ENCODE measurements at regions not wholly inside any gene's neighbourhood (a gene's known extent, or its start where the extent isn't known, plus 50 kb on each side); places are given as distances from the start of the nearest gene placed in this dataset.

GRCh38 chr11:41861838-41862237 lies 402.4 kb upstream of the LRRC4C start:
- H3K9me3 Mint-ChIP-seq, result peaks cover 15% of the 10 kb centered on the region
- no peak overlapping the region for H3K4me3 Mint-ChIP-seq
- H3K27me3 Mint-ChIP-seq, result no peaks in the 10 kb centered on the region
- ATAC-seq (replicated peaks), result no peak
- H3K36me3 Mint-ChIP-seq (ENCODE audit: low read depth), result no peaks in the 10 kb centered on the region
- H3K4me1 Mint-ChIP-seq, result no peaks in the 10 kb centered on the region
- H3K27ac Mint-ChIP-seq, result no peak overlapping the region

- Mint-ChIP-seq H3K9me3 (peaks cover 5% of the 10 kb centered on the region), H3K36me3 (ENCODE audit: low read depth) (no peaks in the 10 kb centered on the region), H3K27me3 (no peaks in the 10 kb centered on the region), H3K27ac (no peak overlapping the region), H3K4me3 (no peak overlapping the region), H3K4me1 (no peaks in the 10 kb centered on the region)
- ATAC-seq (replicated peaks), result no peak
Observed at GRCh38 chr11:41866525-41866924, 407.1 kb upstream of the LRRC4C start.

GRCh38 chr11:41868606-41869005 lies 409.2 kb upstream of the LRRC4C start:
- H3K9me3 Mint-ChIP-seq, result peaks cover 16% of the 10 kb centered on the region

GRCh38 chr11:41872426-41872825 lies 413.0 kb upstream of the LRRC4C start:
- no peaks in the 10 kb centered on the region for H3K27me3 Mint-ChIP-seq
- peaks cover 25% of the 10 kb centered on the region for H3K9me3 Mint-ChIP-seq
- H3K4me3 Mint-ChIP-seq, result no peak overlapping the region
- H3K27ac Mint-ChIP-seq, result no peak overlapping the region
- ATAC-seq (replicated peaks), result no peak
- no peaks in the 10 kb centered on the region for H3K36me3 Mint-ChIP-seq (ENCODE audit: low read depth)
- H3K4me1 Mint-ChIP-seq, result no peaks in the 10 kb centered on the region

More at GRCh38 chr11:41868606-41869005, 409.2 kb upstream of the LRRC4C start:
- no peaks in the 10 kb centered on the region for H3K27me3 Mint-ChIP-seq
- H3K4me3 Mint-ChIP-seq, result no peak overlapping the region
- H3K27ac Mint-ChIP-seq, result no peak overlapping the region
- H3K4me1 Mint-ChIP-seq, result no peaks in the 10 kb centered on the region
- no peak for ATAC-seq (replicated peaks)
- H3K36me3 Mint-ChIP-seq (ENCODE audit: low read depth), result no peaks in the 10 kb centered on the region

- no peaks in the 10 kb centered on the region for H3K27me3 Mint-ChIP-seq
- H3K36me3 Mint-ChIP-seq (ENCODE audit: low read depth), result no peaks in the 10 kb centered on the region
- no peak for ATAC-seq (replicated peaks)
- no peaks in the 10 kb centered on the region for H3K4me1 Mint-ChIP-seq
- no peak overlapping the region for H3K27ac Mint-ChIP-seq
- no peak overlapping the region for H3K4me3 Mint-ChIP-seq
- peaks cover 28% of the 10 kb centered on the region for H3K9me3 Mint-ChIP-seq
Observed at GRCh38 chr11:41872870-41873269, 413.4 kb upstream of the LRRC4C start.

GRCh38 chr11:41878095-41878494 lies 418.6 kb upstream of the LRRC4C start:
- Mint-ChIP-seq H3K27ac (no peak overlapping the region), H3K4me3 (no peak overlapping the region), H3K27me3 (no peaks in the 10 kb centered on the region), H3K9me3 (peaks cover 29% of the 10 kb centered on the region), H3K4me1 (no peaks in the 10 kb centered on the region), H3K36me3 (ENCODE audit: low read depth) (no peaks in the 10 kb centered on the region)
- no peak for ATAC-seq (replicated peaks)

- H3K9me3 Mint-ChIP-seq, result peaks cover 26% of the 10 kb centered on the region
- no peak overlapping the region for H3K4me3 Mint-ChIP-seq
- no peak for ATAC-seq (replicated peaks)
- no peaks in the 10 kb centered on the region for H3K36me3 Mint-ChIP-seq (ENCODE audit: low read depth)
- H3K4me1 Mint-ChIP-seq, result no peaks in the 10 kb centered on the region
- no peak overlapping the region for H3K27ac Mint-ChIP-seq
- no peaks in the 10 kb centered on the region for H3K27me3 Mint-ChIP-seq
Observed at GRCh38 chr11:41879214-41879613, 419.8 kb upstream of the LRRC4C start.

GRCh38 chr11:41895081-41895480 lies 435.6 kb upstream of the LRRC4C start:
- Mint-ChIP-seq H3K27me3 (no peaks in the 10 kb centered on the region), H3K9me3 (peaks cover 4% of the 10 kb centered on the region), H3K4me3 (no peak overlapping the region), H3K27ac (no peak overlapping the region), H3K36me3 (ENCODE audit: low read depth) (no peaks in the 10 kb centered on the region), H3K4me1 (no peaks in the 10 kb centered on the region)
- no peak for ATAC-seq (replicated peaks)

- no peak for ATAC-seq (replicated peaks)
- H3K4me3 Mint-ChIP-seq, result no peak overlapping the region
- no peaks in the 10 kb centered on the region for H3K4me1 Mint-ChIP-seq
- no peaks in the 10 kb centered on the region for H3K27me3 Mint-ChIP-seq
- no peak overlapping the region for H3K27ac Mint-ChIP-seq
- H3K9me3 Mint-ChIP-seq, result peaks cover 9% of the 10 kb centered on the region
- no peaks in the 10 kb centered on the region for H3K36me3 Mint-ChIP-seq (ENCODE audit: low read depth)
Observed at GRCh38 chr11:41897991-41898390, 438.5 kb upstream of the LRRC4C start.

- Mint-ChIP-seq H3K27ac (no peak overlapping the region), H3K4me3 (no peak overlapping the region), H3K36me3 (ENCODE audit: low read depth) (no peaks in the 10 kb centered on the region), H3K4me1 (no peaks in the 10 kb centered on the region), H3K27me3 (no peaks in the 10 kb centered on the region), H3K9me3 (peaks cover 32% of the 10 kb centered on the region)
- no peak for ATAC-seq (replicated peaks)
Observed at GRCh38 chr11:41917900-41918299, 458.4 kb upstream of the LRRC4C start.

GRCh38 chr11:41920374-41920773 lies 460.9 kb upstream of the LRRC4C start:
- no peak for ATAC-seq (replicated peaks)
- H3K9me3 Mint-ChIP-seq, result peaks cover 28% of the 10 kb centered on the region
- H3K27me3 Mint-ChIP-seq, result no peaks in the 10 kb centered on the region
- H3K36me3 Mint-ChIP-seq (ENCODE audit: low read depth), result no peaks in the 10 kb centered on the region
- H3K4me1 Mint-ChIP-seq, result no peaks in the 10 kb centered on the region
- no peak overlapping the region for H3K4me3 Mint-ChIP-seq
- no peak overlapping the region for H3K27ac Mint-ChIP-seq

- no peak overlapping the region for H3K4me3 Mint-ChIP-seq
- no peaks in the 10 kb centered on the region for H3K36me3 Mint-ChIP-seq (ENCODE audit: low read depth)
- no peak for ATAC-seq (replicated peaks)
- no peaks in the 10 kb centered on the region for H3K4me1 Mint-ChIP-seq
- no peaks in the 10 kb centered on the region for H3K27me3 Mint-ChIP-seq
- no peak overlapping the region for H3K27ac Mint-ChIP-seq
- peaks cover 32% of the 10 kb centered on the region for H3K9me3 Mint-ChIP-seq
Observed at GRCh38 chr11:41921746-41922390, 462.4 kb upstream of the LRRC4C start.

GRCh38 chr11:41926339-41926738 lies 466.9 kb upstream of the LRRC4C start:
- Mint-ChIP-seq H3K9me3 (peaks cover 20% of the 10 kb centered on the region), H3K27ac (no peak overlapping the region), H3K36me3 (ENCODE audit: low read depth) (no peaks in the 10 kb centered on the region), H3K4me1 (no peaks in the 10 kb centered on the region), H3K4me3 (no peak overlapping the region), H3K27me3 (no peaks in the 10 kb centered on the region)
- no peak for ATAC-seq (replicated peaks)

- no peaks in the 10 kb centered on the region for H3K27me3 Mint-ChIP-seq
Observed at GRCh38 chr11:41935241-41935640, 475.8 kb upstream of the LRRC4C start.

GRCh38 chr11:41935795-41936194 lies 476.3 kb upstream of the LRRC4C start:
- Mint-ChIP-seq H3K27me3 (no peaks in the 10 kb centered on the region), H3K36me3 (ENCODE audit: low read depth) (no peaks in the 10 kb centered on the region), H3K9me3 (peaks cover 25% of the 10 kb centered on the region), H3K4me3 (no peak overlapping the region), H3K27ac (no peak overlapping the region), H3K4me1 (no peaks in the 10 kb centered on the region)
- no peak for ATAC-seq (replicated peaks)

More at GRCh38 chr11:41935241-41935640, 475.8 kb upstream of the LRRC4C start:
- Mint-ChIP-seq H3K36me3 (ENCODE audit: low read depth) (no peaks in the 10 kb centered on the region), H3K4me1 (no peaks in the 10 kb centered on the region), H3K4me3 (no peak overlapping the region), H3K9me3 (peaks cover 28% of the 10 kb centered on the region), H3K27ac (no peak overlapping the region)
- no peak for ATAC-seq (replicated peaks)

GRCh38 chr11:41943656-41944055 lies 484.2 kb upstream of the LRRC4C start:
- Mint-ChIP-seq H3K27ac (no peak overlapping the region), H3K9me3 (peaks cover 9% of the 10 kb centered on the region), H3K4me3 (no peak overlapping the region), H3K27me3 (no peaks in the 10 kb centered on the region), H3K4me1 (no peaks in the 10 kb centered on the region), H3K36me3 (ENCODE audit: low read depth) (no peaks in the 10 kb centered on the region)
- ATAC-seq (replicated peaks), result no peak

Data from activated T-helper 17 cell treated with anti-CD3 and anti-CD28 coated beads, Interleukin-2, amount 50 U/mL, for 72 hours (primary cell).